ENCODE measurements at regions not wholly inside any gene's neighbourhood (a gene's known extent, or its start where the extent isn't known, plus 50 kb on each side); places are given as distances from the start of the nearest gene placed in this dataset.
"Not testable (repeated sequence)": the region's sequence is repeated elsewhere in the genome, so short reads cannot be mapped to it uniquely, and the experiment has no call there.

GRCh38 chr10:131042015-131042414 lies 269.5 kb downstream of the TCERG1L start:
- DNase-seq = not testable (repeated sequence)

Measured in NCI-H526 (cell line).